K562 (cell line): ENCODE measurements at regions not wholly inside any gene's neighbourhood (a gene's known extent, or its start where the extent isn't known, plus 50 kb on each side); places are given as distances from the start of the nearest gene placed in this dataset.

Experiments
- COPS2 ChIP-seq: fragments of 450-650 bp; conservative IDR thresholded peaks from 2 replicates; pipeline ENCODE4 v1.6.1; 2016; ENCODE audit warnings: mild to moderate bottlenecking, moderate library complexity
- TF ChIP-seq, protein P1 (sequence below): fragments of 200-600 bp; sonication (generic); IDR thresholded peaks from one replicate; pipeline ENCODE4 v1.6.1; 2012; ENCODE audit warnings: mild to moderate bottlenecking, low read depth, low read length, inconsistent platforms

GRCh38 chr18:39840406-39840805 is 2114.6 kb upstream of the PIK3C3 start (continued):
- TF ChIP-seq, protein P1, sequence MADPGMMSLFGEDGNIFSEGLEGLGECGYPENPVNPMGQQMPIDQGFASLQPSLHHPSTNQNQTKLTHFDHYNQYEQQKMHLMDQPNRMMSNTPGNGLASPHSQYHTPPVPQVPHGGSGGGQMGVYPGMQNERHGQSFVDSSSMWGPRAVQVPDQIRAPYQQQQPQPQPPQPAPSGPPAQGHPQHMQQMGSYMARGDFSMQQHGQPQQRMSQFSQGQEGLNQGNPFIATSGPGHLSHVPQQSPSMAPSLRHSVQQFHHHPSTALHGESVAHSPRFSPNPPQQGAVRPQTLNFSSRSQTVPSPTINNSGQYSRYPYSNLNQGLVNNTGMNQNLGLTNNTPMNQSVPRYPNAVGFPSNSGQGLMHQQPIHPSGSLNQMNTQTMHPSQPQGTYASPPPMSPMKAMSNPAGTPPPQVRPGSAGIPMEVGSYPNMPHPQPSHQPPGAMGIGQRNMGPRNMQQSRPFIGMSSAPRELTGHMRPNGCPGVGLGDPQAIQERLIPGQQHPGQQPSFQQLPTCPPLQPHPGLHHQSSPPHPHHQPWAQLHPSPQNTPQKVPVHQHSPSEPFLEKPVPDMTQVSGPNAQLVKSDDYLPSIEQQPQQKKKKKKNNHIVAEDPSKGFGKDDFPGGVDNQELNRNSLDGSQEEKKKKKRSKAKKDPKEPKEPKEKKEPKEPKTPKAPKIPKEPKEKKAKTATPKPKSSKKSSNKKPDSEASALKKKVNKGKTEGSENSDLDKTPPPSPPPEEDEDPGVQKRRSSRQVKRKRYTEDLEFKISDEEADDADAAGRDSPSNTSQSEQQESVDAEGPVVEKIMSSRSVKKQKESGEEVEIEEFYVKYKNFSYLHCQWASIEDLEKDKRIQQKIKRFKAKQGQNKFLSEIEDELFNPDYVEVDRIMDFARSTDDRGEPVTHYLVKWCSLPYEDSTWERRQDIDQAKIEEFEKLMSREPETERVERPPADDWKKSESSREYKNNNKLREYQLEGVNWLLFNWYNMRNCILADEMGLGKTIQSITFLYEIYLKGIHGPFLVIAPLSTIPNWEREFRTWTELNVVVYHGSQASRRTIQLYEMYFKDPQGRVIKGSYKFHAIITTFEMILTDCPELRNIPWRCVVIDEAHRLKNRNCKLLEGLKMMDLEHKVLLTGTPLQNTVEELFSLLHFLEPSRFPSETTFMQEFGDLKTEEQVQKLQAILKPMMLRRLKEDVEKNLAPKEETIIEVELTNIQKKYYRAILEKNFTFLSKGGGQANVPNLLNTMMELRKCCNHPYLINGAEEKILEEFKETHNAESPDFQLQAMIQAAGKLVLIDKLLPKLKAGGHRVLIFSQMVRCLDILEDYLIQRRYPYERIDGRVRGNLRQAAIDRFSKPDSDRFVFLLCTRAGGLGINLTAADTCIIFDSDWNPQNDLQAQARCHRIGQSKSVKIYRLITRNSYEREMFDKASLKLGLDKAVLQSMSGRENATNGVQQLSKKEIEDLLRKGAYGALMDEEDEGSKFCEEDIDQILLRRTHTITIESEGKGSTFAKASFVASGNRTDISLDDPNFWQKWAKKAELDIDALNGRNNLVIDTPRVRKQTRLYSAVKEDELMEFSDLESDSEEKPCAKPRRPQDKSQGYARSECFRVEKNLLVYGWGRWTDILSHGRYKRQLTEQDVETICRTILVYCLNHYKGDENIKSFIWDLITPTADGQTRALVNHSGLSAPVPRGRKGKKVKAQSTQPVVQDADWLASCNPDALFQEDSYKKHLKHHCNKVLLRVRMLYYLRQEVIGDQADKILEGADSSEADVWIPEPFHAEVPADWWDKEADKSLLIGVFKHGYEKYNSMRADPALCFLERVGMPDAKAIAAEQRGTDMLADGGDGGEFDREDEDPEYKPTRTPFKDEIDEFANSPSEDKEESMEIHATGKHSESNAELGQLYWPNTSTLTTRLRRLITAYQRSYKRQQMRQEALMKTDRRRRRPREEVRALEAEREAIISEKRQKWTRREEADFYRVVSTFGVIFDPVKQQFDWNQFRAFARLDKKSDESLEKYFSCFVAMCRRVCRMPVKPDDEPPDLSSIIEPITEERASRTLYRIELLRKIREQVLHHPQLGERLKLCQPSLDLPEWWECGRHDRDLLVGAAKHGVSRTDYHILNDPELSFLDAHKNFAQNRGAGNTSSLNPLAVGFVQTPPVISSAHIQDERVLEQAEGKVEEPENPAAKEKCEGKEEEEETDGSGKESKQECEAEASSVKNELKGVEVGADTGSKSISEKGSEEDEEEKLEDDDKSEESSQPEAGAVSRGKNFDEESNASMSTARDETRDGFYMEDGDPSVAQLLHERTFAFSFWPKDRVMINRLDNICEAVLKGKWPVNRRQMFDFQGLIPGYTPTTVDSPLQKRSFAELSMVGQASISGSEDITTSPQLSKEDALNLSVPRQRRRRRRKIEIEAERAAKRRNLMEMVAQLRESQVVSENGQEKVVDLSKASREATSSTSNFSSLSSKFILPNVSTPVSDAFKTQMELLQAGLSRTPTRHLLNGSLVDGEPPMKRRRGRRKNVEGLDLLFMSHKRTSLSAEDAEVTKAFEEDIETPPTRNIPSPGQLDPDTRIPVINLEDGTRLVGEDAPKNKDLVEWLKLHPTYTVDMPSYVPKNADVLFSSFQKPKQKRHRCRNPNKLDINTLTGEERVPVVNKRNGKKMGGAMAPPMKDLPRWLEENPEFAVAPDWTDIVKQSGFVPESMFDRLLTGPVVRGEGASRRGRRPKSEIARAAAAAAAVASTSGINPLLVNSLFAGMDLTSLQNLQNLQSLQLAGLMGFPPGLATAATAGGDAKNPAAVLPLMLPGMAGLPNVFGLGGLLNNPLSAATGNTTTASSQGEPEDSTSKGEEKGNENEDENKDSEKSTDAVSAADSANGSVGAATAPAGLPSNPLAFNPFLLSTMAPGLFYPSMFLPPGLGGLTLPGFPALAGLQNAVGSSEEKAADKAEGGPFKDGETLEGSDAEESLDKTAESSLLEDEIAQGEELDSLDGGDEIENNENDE: no peak
- no peak for TF ChIP-seq COPS2
